ENCODE measurements at regions not wholly inside any gene's neighbourhood (a gene's known extent, or its start where the extent isn't known, plus 50 kb on each side); places are given as distances from the start of the nearest gene placed in this dataset.
"Not testable (repeated sequence)": the region's sequence is repeated elsewhere in the genome, so short reads cannot be mapped to it uniquely, and the experiment has no call there.

- no peak for DNase-seq (ENCODE audit: low read depth in 2 of 2)
- H3K27ac ChIP-seq (ENCODE audit: insufficient read depth, low read length): no peak overlapping the region
- TF ChIP-seq CTCF (conservative IDR thresholded peaks at IDR 0.05 in 1 of 2, IDR thresholded peaks at IDR 0.05 in 1 of 2; ENCODE audit: low read depth in 1 of 2, low read length in 2 of 2): no peak
- no peak for TF ChIP-seq EZH2 (IDR thresholded peaks at IDR 0.05; ENCODE audit: low read length, missing control alignments)
- H2AFZ ChIP-seq (ENCODE audit: low read length): no peak overlapping the region
- no peaks in the 10 kb centered on the region for H3K4me1 ChIP-seq (ENCODE audit: control insufficient read depth, extremely low read depth, insufficient read depth, low read length)
- H3K4me2 ChIP-seq (ENCODE audit: extremely low read depth, insufficient read depth, low read length): no peak overlapping the region
- no peaks in the 10 kb centered on the region for H3K36me3 ChIP-seq (ENCODE audit: control insufficient read depth, insufficient read depth, low read length)
- H4K20me1 ChIP-seq (ENCODE audit: control insufficient read depth, extremely low read depth, insufficient read depth, low read length): no peaks in the 10 kb centered on the region
- H3K4me3 ChIP-seq (replicated peaks in 1 of 4; ENCODE audit: control extremely low read depth in 1 of 4, insufficient read depth in 1 of 4, low read depth in 3 of 4, low read length in 4 of 4): no peak overlapping the region
- no peak overlapping the region for H3K9ac ChIP-seq (ENCODE audit: insufficient read depth, low read length)
- H3K27me3 ChIP-seq (ENCODE audit: control insufficient read depth, insufficient read depth, low read length): no peaks in the 10 kb centered on the region
- no peaks in the 10 kb centered on the region for H3K9me3 ChIP-seq (ENCODE audit: control insufficient read depth, insufficient read depth, low read depth, low read length)
- no peaks in the 10 kb centered on the region for H3K79me2 ChIP-seq (ENCODE audit: control insufficient read depth, insufficient read depth, low read length)
Measured at GRCh38 chr2:221724631-221725203, 152.6 kb upstream of the EPHA4 start.

GRCh38 chr2:221724117-221724516, 152.0 kb upstream of the EPHA4 start:
- H3K36me3 ChIP-seq (ENCODE audit: control insufficient read depth, insufficient read depth, low read length); H3K9me3 ChIP-seq (ENCODE audit: control insufficient read depth, insufficient read depth, low read depth, low read length); H3K27ac ChIP-seq (ENCODE audit: insufficient read depth, low read length); H3K79me2 ChIP-seq (ENCODE audit: control insufficient read depth, insufficient read depth, low read length); H3K27me3 ChIP-seq (ENCODE audit: control insufficient read depth, insufficient read depth, low read length); H3K4me1 ChIP-seq (ENCODE audit: control insufficient read depth, extremely low read depth, insufficient read depth, low read length); H3K9ac ChIP-seq (ENCODE audit: insufficient read depth, low read length); DNase-seq (ENCODE audit: low read depth in 2 of 2); H4K20me1 ChIP-seq (ENCODE audit: control insufficient read depth, extremely low read depth, insufficient read depth, low read length); H3K4me2 ChIP-seq (ENCODE audit: extremely low read depth, insufficient read depth, low read length); H2AFZ ChIP-seq (ENCODE audit: low read length); H3K4me3 ChIP-seq (replicated peaks in 1 of 4; ENCODE audit: control extremely low read depth in 1 of 4, insufficient read depth in 1 of 4, low read depth in 3 of 4, low read length in 4 of 4): not testable (repeated sequence)

GRCh38 chr2:221716426-221717303, 144.6 kb upstream of the EPHA4 start:
- no peaks in the 10 kb centered on the region for H4K20me1 ChIP-seq (ENCODE audit: control insufficient read depth, extremely low read depth, insufficient read depth, low read length)
- TF ChIP-seq EZH2 (IDR thresholded peaks at IDR 0.05; ENCODE audit: low read length, missing control alignments) (no peak), CTCF (conservative IDR thresholded peaks at IDR 0.05 in 1 of 2, IDR thresholded peaks at IDR 0.05 in 1 of 2; ENCODE audit: low read depth in 1 of 2, low read length in 2 of 2) (no peak)
- no peak overlapping the region for H3K4me3 ChIP-seq (replicated peaks in 1 of 4; ENCODE audit: control extremely low read depth in 1 of 4, insufficient read depth in 1 of 4, low read depth in 3 of 4, low read length in 4 of 4)
- no peaks in the 10 kb centered on the region for H3K36me3 ChIP-seq (ENCODE audit: control insufficient read depth, insufficient read depth, low read length)
- H3K27me3 ChIP-seq (ENCODE audit: control insufficient read depth, insufficient read depth, low read length): no peaks in the 10 kb centered on the region
- H2AFZ ChIP-seq (ENCODE audit: low read length): no peak overlapping the region
- no peak overlapping the region for H3K27ac ChIP-seq (ENCODE audit: insufficient read depth, low read length)
- peak in 1 of 2 donors; percentile 77 for DNase-seq (ENCODE audit: low read depth in 2 of 2)
- H3K9me3 ChIP-seq (ENCODE audit: control insufficient read depth, insufficient read depth, low read depth, low read length): no peaks in the 10 kb centered on the region
- H3K9ac ChIP-seq (ENCODE audit: insufficient read depth, low read length): no peak overlapping the region
- H3K79me2 ChIP-seq (ENCODE audit: control insufficient read depth, insufficient read depth, low read length): no peaks in the 10 kb centered on the region
- H3K4me1 ChIP-seq (ENCODE audit: control insufficient read depth, extremely low read depth, insufficient read depth, low read length): no peaks in the 10 kb centered on the region
- no peak overlapping the region for H3K4me2 ChIP-seq (ENCODE audit: extremely low read depth, insufficient read depth, low read length)
